ENCODE measurements at regions not wholly inside any gene's neighbourhood (a gene's known extent, or its start where the extent isn't known, plus 50 kb on each side); places are given as distances from the start of the nearest gene placed in this dataset.

DNA sequence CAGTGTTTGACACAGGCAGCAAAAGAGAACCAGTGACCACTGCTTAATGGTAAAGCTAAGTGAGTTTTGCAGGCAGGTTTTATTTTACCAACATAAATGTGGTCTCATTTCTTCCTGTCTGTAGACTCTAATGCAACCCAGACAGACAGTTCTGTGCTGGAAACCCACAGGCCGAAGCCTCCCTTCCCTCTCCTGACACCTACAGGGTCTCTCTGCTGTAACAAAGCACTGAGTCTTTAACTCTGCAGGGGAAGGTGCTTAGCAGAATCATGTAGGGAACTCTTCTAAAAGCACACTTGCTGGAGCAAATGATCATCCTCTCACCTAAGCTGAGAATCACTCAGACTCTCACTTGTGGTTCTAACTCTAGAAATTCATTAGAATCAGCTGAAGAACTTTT, 200.3 kb downstream of the KBTBD8 start:
- TF ChIP-seq SUZ12 (IDR thresholded peaks at IDR 0.05; ENCODE audit: extremely low read depth, insufficient read depth, insufficient read length) (no peak), YY1 (IDR thresholded peaks at IDR 0.05; ENCODE audit: insufficient read depth, insufficient read length) (no peak)

All from NT2/D1 (cell line).